ENCODE measurements at regions not wholly inside any gene's neighbourhood (a gene's known extent, or its start where the extent isn't known, plus 50 kb on each side); places are given as distances from the start of the nearest gene placed in this dataset.

- no peak for TF ChIP-seq POLR2A (IDR thresholded peaks at IDR 0.05; ENCODE audit: low read depth, low read length)
- no peak for TF ChIP-seq POU2F2 (IDR thresholded peaks at IDR 0.05; ENCODE audit: low read depth, low read length)
These were observed 369.9 kb downstream of the SIPA1L2 start for GRCh38 chr1:232260045-232260444.
